Thyroid gland (tissue), 4 donors: ENCODE measurements at regions not wholly inside any gene's neighbourhood (a gene's known extent, or its start where the extent isn't known, plus 50 kb on each side); places are given as distances from the start of the nearest gene placed in this dataset.

Experiments
- CTCF ChIP-seq, 6 experiments: fragments of 200-600 bp in 3 of 6; fragments of 450-650 bp in 3 of 6; sonication (generic) in 3 of 6; IDR thresholded peaks; one replicate each; pipeline ENCODE4 v1.5.1; 2016 to 2019; ENCODE audit warnings: antibody characterized with exemption in 6 of 6, mild to moderate bottlenecking in 2 of 6, inconsistent platforms in 1 of 6, moderate library complexity in 1 of 6
- POLR2A ChIP-seq, 2 donors: fragments of 450-650 bp; IDR thresholded peaks; one replicate each; pipeline ENCODE4 v1.6.1; 2017; ENCODE audit warnings: antibody characterized with exemption in 2 of 2, mild to moderate bottlenecking in 2 of 2, moderate library complexity in 1 of 2

- TF ChIP-seq POLR2A (IDR thresholded peaks at IDR 0.05) (no peak), CTCF (IDR thresholded peaks at IDR 0.05) (no peak)
These were observed 1052.0 kb downstream of the DIAPH3 start for GRCh38 chr13:59111751-59112171.
